ENCODE measurements at regions not wholly inside any gene's neighbourhood (a gene's known extent, or its start where the extent isn't known, plus 50 kb on each side); places are given as distances from the start of the nearest gene placed in this dataset.

DNA sequence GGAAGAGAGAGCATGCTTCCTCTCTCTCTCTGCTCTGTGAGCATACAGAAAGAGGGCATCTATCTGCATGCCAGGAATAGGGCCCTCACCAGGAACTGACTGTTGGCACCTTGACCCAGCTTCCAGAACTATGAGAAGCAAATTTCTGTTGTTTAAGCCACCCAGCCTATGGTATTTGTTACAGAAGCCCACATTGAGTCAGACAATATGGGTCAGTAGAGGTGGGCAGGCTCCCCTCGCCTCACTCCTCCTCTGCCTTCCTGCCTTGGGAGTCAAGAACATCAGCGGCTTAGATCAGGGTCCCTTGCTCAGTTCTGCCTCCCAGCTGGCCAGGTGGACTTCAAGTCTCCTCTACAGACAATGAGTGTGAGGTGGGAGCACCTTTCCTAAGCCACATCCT, 92.3 kb downstream of the COPS8 start:
- H3K36me3 ChIP-seq, result no peaks in the 10 kb centered on the region
- H3K4me3 ChIP-seq, result no peak overlapping the region
- H3K27ac ChIP-seq, result peak overlapping the region in 2 of 4 donors; percentile 37 to 41
- TF ChIP-seq, protein P1, sequence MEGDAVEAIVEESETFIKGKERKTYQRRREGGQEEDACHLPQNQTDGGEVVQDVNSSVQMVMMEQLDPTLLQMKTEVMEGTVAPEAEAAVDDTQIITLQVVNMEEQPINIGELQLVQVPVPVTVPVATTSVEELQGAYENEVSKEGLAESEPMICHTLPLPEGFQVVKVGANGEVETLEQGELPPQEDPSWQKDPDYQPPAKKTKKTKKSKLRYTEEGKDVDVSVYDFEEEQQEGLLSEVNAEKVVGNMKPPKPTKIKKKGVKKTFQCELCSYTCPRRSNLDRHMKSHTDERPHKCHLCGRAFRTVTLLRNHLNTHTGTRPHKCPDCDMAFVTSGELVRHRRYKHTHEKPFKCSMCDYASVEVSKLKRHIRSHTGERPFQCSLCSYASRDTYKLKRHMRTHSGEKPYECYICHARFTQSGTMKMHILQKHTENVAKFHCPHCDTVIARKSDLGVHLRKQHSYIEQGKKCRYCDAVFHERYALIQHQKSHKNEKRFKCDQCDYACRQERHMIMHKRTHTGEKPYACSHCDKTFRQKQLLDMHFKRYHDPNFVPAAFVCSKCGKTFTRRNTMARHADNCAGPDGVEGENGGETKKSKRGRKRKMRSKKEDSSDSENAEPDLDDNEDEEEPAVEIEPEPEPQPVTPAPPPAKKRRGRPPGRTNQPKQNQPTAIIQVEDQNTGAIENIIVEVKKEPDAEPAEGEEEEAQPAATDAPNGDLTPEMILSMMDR (IDR thresholded peaks at IDR 0.05), result no peak
- no peak for TF ChIP-seq POLR2A (IDR thresholded peaks at IDR 0.05)
- H3K27me3 ChIP-seq, result no peaks in the 10 kb centered on the region
- DNase-seq, result no peak
- no peaks in the 10 kb centered on the region for H3K4me1 ChIP-seq
- H3K9me3 ChIP-seq, result no peaks in the 10 kb centered on the region

DNA sequence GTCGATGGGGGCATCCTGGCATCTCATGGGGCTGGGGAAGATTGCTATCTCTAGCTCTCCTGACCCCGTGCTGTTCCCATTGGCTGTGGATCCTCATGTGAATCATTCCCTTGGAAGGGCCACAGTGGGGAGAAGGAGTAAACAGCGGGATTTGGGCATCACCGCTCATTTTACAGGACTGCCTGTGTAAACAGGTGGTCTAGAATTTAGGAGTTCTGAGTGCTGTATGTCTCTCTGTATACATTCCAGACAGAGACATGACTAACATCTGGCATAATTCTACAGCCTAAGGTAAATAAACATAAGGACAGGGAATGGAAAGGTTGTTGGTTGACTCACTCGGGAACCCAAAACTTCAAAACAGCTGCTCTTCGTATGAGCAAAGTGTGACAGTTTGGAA, 92.7 kb downstream of the COPS8 start:
- H3K9me3 ChIP-seq, result no peaks in the 10 kb centered on the region

DNA sequence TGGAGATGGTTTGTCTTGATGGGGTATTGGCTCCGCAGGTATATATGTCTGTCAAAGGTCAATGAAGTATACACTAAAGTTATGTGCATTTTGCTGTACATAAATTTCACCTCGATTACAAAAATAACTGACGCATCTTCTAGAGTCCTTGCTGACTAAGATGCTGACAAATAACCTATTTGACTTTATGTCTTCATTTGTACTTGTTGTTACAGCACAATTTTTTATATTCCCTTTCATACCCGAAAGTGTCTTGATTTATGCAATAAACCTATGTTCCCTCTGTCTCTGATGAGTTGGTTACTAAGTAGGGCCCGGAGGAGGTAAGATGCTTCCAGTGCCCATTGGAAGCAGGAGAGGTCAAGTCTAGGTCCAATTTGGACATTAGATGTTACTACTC, 93.5 kb downstream of the COPS8 start:
- DNase-seq, result no peak
- TF ChIP-seq POLR2A (IDR thresholded peaks at IDR 0.05), result no peak
- TF ChIP-seq, protein P1 (IDR thresholded peaks at IDR 0.05), result no peak
- no peaks in the 10 kb centered on the region for H3K36me3 ChIP-seq
- H3K27ac ChIP-seq, result no peak overlapping the region
- no peak overlapping the region for H3K4me3 ChIP-seq
- no peaks in the 10 kb centered on the region for H3K4me1 ChIP-seq
- no peaks in the 10 kb centered on the region for H3K27me3 ChIP-seq
- no peaks in the 10 kb centered on the region for H3K9me3 ChIP-seq

More for the DNA sequence above, 92.7 kb downstream of the COPS8 start:
- Histone ChIP-seq H3K4me3 (no peak overlapping the region), H3K4me1 (no peaks in the 10 kb centered on the region), H3K27ac (peak overlapping the region in 2 of 4 donors; percentile 37 to 41), H3K36me3 (no peaks in the 10 kb centered on the region), H3K27me3 (no peaks in the 10 kb centered on the region)
- TF ChIP-seq, protein P1 (IDR thresholded peaks at IDR 0.05), result no peak
- no peak for TF ChIP-seq POLR2A (IDR thresholded peaks at IDR 0.05)
- no peak for DNase-seq

DNA sequence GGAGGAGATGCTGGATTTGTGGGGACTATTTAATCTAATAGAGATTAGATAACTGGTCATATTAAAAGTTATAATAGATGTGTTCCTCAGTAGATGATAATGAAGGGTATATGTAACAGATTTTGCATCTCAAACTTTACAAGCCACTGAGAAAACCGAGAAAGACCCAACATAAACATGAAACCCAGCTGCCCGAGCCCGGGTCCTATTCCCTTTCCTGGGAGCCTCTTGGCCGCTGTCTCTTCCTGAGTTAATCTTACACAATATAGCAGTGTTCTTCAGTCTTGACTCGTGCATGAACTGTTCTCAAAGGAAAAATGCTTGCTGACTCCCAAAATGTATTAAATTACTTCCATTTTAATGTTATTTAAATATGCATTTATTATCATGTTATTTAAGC, 94.5 kb downstream of the COPS8 start:
- Histone ChIP-seq H3K4me1 (no peaks in the 10 kb centered on the region), H3K36me3 (no peaks in the 10 kb centered on the region), H3K27me3 (no peaks in the 10 kb centered on the region), H3K9me3 (no peaks in the 10 kb centered on the region), H3K4me3 (no peak overlapping the region), H3K27ac (no peak overlapping the region)
- DNase-seq, result no peak
- TF ChIP-seq POLR2A (IDR thresholded peaks at IDR 0.05), result no peak
- TF ChIP-seq, protein P1 (IDR thresholded peaks at IDR 0.05), result no peak

DNA sequence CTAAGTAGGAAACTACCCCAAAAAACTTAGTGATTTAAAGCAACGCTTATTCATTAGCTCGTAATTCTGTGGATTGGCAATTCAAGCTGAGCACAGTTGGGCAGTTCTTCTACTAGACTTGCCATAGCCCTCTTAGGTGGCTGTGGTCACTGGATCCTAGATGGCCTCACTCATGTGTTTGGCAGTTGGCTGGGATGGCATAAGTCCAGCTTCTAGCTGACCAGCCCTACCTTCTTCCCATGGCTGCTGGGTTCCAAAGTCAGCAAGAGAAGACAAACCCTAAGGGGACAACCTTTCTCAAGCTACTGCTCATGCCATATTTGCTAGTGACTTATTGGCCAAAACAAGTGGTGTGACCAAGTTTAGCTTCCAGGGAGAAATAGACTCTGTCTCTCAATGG, 95.3 kb downstream of the COPS8 start:
- peak overlapping the region in 2 of 4 donors; percentile 22 to 69 for H3K27ac ChIP-seq
- DNase-seq, result no peak
- no peaks in the 10 kb centered on the region for H3K4me1 ChIP-seq
- no peaks in the 10 kb centered on the region for H3K27me3 ChIP-seq
- no peak overlapping the region for H3K4me3 ChIP-seq
- H3K36me3 ChIP-seq, result no peaks in the 10 kb centered on the region
- no peak for TF ChIP-seq POLR2A (IDR thresholded peaks at IDR 0.05)
- TF ChIP-seq, protein P1 (IDR thresholded peaks at IDR 0.05), result no peak
- no peaks in the 10 kb centered on the region for H3K9me3 ChIP-seq

DNA sequence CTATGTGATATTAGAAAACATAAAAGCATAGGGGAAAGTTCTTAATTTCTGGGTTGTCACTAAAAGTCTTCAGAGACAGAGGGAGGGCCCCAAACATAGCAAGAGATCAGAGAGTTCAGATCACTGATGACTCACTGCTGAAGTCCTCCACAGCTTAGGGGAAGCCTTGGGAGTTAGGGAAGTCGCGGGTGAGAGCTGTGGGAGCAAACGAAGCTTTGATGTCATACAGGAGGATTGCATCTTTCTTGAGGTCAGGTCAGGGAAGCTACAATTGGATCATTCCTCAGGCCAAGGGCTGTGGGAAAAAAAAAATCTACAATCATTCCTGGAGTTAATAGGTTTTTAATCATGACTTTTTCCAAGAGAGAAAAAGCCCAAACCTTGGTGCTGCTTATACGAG, 96.2 kb downstream of the COPS8 start:
- peak overlapping the region in 2 of 4 donors; percentile 45 to 69 for H3K27ac ChIP-seq
- no peaks in the 10 kb centered on the region for H3K27me3 ChIP-seq
- H3K4me1 ChIP-seq, result no peaks in the 10 kb centered on the region
- H3K9me3 ChIP-seq, result no peaks in the 10 kb centered on the region
- no peaks in the 10 kb centered on the region for H3K36me3 ChIP-seq
- H3K4me3 ChIP-seq, result no peak overlapping the region
- TF ChIP-seq POLR2A (IDR thresholded peaks at IDR 0.05), result no peak
- TF ChIP-seq, protein P1 (IDR thresholded peaks at IDR 0.05), result no peak
- no peak for DNase-seq

Measured in Peyer's patch (tissue), 4 donors.